MCF 10A (cell line): ENCODE measurements at regions not wholly inside any gene's neighbourhood (a gene's known extent, or its start where the extent isn't known, plus 50 kb on each side); places are given as distances from the start of the nearest gene placed in this dataset.
A peak's percentile ranks its signal among the peaks of the same experiment; 100 is the strongest.

Experiments
- BruUV-seq: library from RNA; stranded (reverse); fragments of 400-500 nt; replicated peaks from 2 replicates; lab custom pipeline; 2021; lab: Mats Ljungman, UMichigan
- CTCF ChIA-PET: fragments of 300-600 bp; sonication (Branson Sonifier 250); formaldehyde crosslinking; extraction: SDS; loops from one replicate; lab custom pipeline; 2021; ENCODE audit warnings: antibody characterized with exemption, inconsistent platforms; lab: Yijun Ruan, JAX
- POLR2A ChIA-PET: fragments of 300-600, 350-650 bp; sonication (Branson Sonifier 250); formaldehyde crosslinking; extraction: SDS; loops from one replicate; lab custom pipeline; 2020; ENCODE audit warnings: antibody characterized with exemption, inconsistent platforms; lab: Yijun Ruan, JAX
- DNase-seq: peaks from one replicate; pipeline ENCODE4 v3.0.0-alpha.2; 2018; ENCODE audit not compliant: unreplicated experiment
- H3K27ac Mint-ChIP-seq: one replicate; pipeline ENCODE4 v1.8.0; 2022; ENCODE audit warnings: mild to moderate bottlenecking, low read depth, mixed read lengths; ENCODE audit not compliant: unreplicated experiment
- H3K27me3 Mint-ChIP-seq: one replicate; pipeline ENCODE4 v1.8.0; 2022; ENCODE audit warnings: mixed read lengths; ENCODE audit not compliant: insufficient read depth, unreplicated experiment
- H3K36me3 Mint-ChIP-seq: one replicate; pipeline ENCODE4 v1.8.0; 2022; ENCODE audit warnings: mild to moderate bottlenecking, moderate library complexity, mixed read lengths; ENCODE audit not compliant: insufficient read depth, unreplicated experiment
- H3K4me1 Mint-ChIP-seq: one replicate; pipeline ENCODE4 v1.8.0; 2022; ENCODE audit warnings: mixed read lengths; ENCODE audit not compliant: insufficient read depth, unreplicated experiment
- H3K4me3 Mint-ChIP-seq: one replicate; pipeline ENCODE4 v1.8.0; 2022; ENCODE audit warnings: mild to moderate bottlenecking, moderate library complexity, mixed read lengths; ENCODE audit not compliant: unreplicated experiment
- H3K9me3 Mint-ChIP-seq: one replicate; pipeline ENCODE4 v1.8.0; 2022; ENCODE audit warnings: mixed read lengths; ENCODE audit not compliant: unreplicated experiment
- CTCF ChIP-seq: fragments of 200-600 bp; IDR thresholded peaks from one replicate; pipeline ENCODE4 v1.8.0; 2022; ENCODE audit warnings: antibody characterized with exemption, mild to moderate bottlenecking; ENCODE audit not compliant: unreplicated experiment
- intact Hi-C: fragments of 100-400 bp; cut with micrococcal nuclease; formaldehyde crosslinking; loops from 2 replicates; pipeline ENCODE4 v1.14.1; 2022

- no peak for DNase-seq
- no peaks in the 10 kb centered on the region for H3K4me1 Mint-ChIP-seq
- POLR2A ChIA-PET = no interaction called here
- no TSS peak for BruUV-seq
- intact Hi-C loops = no loop called here
- H3K27ac Mint-ChIP-seq = no peak overlapping the region
- CTCF ChIA-PET = no interaction called here
- TF ChIP-seq CTCF = no peak
- no peaks in the 10 kb centered on the region for H3K36me3 Mint-ChIP-seq
- no peak overlapping the region for H3K4me3 Mint-ChIP-seq
- no peaks in the 10 kb centered on the region for H3K9me3 Mint-ChIP-seq
- H3K27me3 Mint-ChIP-seq = peaks cover 23% of the 10 kb centered on the region
These were observed 405.0 kb upstream of the IL12A start for GRCh38 chr3:159583662-159584061.

- DNase-seq = no peak
- Mint-ChIP-seq H3K27me3 (peaks cover 16% of the 10 kb centered on the region), H3K9me3 (no peaks in the 10 kb centered on the region), H3K27ac (no peak overlapping the region), H3K36me3 (no peaks in the 10 kb centered on the region), H3K4me3 (no peak overlapping the region), H3K4me1 (no peaks in the 10 kb centered on the region)
- BruUV-seq = no TSS peak
- no peak for TF ChIP-seq CTCF
- intact Hi-C loops = no loop called here
- CTCF ChIA-PET = no interaction called here
- POLR2A ChIA-PET = no interaction called here
These were observed 404.2 kb upstream of the IL12A start for GRCh38 chr3:159584421-159584820.

GRCh38 chr3:159586571-159587202 lies 401.9 kb upstream of the IL12A start:
- ChIA-PET POLR2A (no interaction called here), CTCF (interaction anchor here (0.7 to 1.3 kb wide), 6 partner anchors 20 to 327 kb away, joined by 3 to 5 read pairs (median 3); no protein-coding TSS in a partner anchor)
- intact Hi-C loops = loop anchor here (1.0 kb wide), 1 partner anchor 323 kb away; no protein-coding TSS in a partner anchor

More at GRCh38 chr3:159586571-159587202, 401.9 kb upstream of the IL12A start:
- Mint-ChIP-seq H3K9me3 (no peaks in the 10 kb centered on the region), H3K4me3 (no peak overlapping the region), H3K36me3 (no peaks in the 10 kb centered on the region), H3K27ac (no peak overlapping the region), H3K27me3 (peaks cover 16% of the 10 kb centered on the region), H3K4me1 (no peaks in the 10 kb centered on the region)
- peak; percentile 46 for DNase-seq
- TF ChIP-seq CTCF = peak; percentile 32
- BruUV-seq = no TSS peak
